IMR-90 (cell line): ENCODE measurements at regions not wholly inside any gene's neighbourhood (a gene's known extent, or its start where the extent isn't known, plus 50 kb on each side); places are given as distances from the start of the nearest gene placed in this dataset.

ENCODE experiments used
- ATAC-seq: fragments of 200-7000 bp; cut with Tn5 transposase; 2 replicates; pipeline ENCODE4 v1.9.1; 2020; ENCODE audit warnings: low read depth, mild to moderate bottlenecking, moderate library complexity
- BruUV-seq: library from RNA; stranded (reverse); fragments of 400-500 nt; replicated peaks from 2 replicates; lab custom pipeline; 2021; lab: Mats Ljungman, UMichigan
- CTCF ChIA-PET: fragments of 300-600 bp; formaldehyde crosslinking; extraction: SDS; loops from one replicate; lab custom pipeline; 2021; ENCODE audit warnings: antibody characterized with exemption; lab: Yijun Ruan, JAX
- POLR2A ChIA-PET: fragments of 300-600 bp; sonication (Branson Sonifier 250); formaldehyde crosslinking; loops from one replicate; lab custom pipeline; 2022; ENCODE audit warnings: antibody characterized with exemption; ENCODE audit not compliant: unreplicated experiment; lab: Charles Lee
- DNase-seq: peaks from one replicate; pipeline ENCODE4 v3.0.0; 2013
- H2AFZ ChIP-seq: replicated peaks from 2 replicates; pipeline ENCODE3; 2013; ENCODE audit warnings: low read length, mild to moderate bottlenecking; ENCODE audit not compliant: poor library complexity
- H2AK5ac ChIP-seq: 2 replicates; pipeline ENCODE4 v1.6.1; 2013; ENCODE audit warnings: low read depth, low read length, inconsistent platforms
- H2AK9ac ChIP-seq: replicated peaks from 2 replicates; pipeline ENCODE3; 2013; ENCODE audit warnings: mild to moderate bottlenecking, low read depth, low read length, moderate library complexity; ENCODE audit not compliant: poor library complexity
- H2BK120ac ChIP-seq: 2 replicates; pipeline ENCODE4 v1.6.1; 2013; ENCODE audit warnings: low read depth, low read length, inconsistent platforms
- H2BK15ac ChIP-seq: 3 replicates; pipeline ENCODE4 v1.6.1; 2013; ENCODE audit warnings: low read depth, low read length, inconsistent platforms
- H2BK20ac ChIP-seq: 2 replicates; pipeline ENCODE4 v1.6.1; 2013; ENCODE audit warnings: low read depth, mild to moderate bottlenecking, inconsistent platforms, low read length, moderate library complexity
- H2BK5ac ChIP-seq: 2 replicates; pipeline ENCODE4 v1.6.1; 2013; ENCODE audit warnings: mild to moderate bottlenecking, low read depth, low read length, inconsistent platforms; ENCODE audit not compliant: poor library complexity, severe bottlenecking
- H3K14ac ChIP-seq: replicated peaks from 2 replicates; pipeline ENCODE4 v1.6.1; 2013; ENCODE audit warnings: low read depth, low read length, inconsistent platforms
- H3K18ac ChIP-seq: 2 replicates; pipeline ENCODE4 v1.6.1; 2013; ENCODE audit warnings: low read depth, low read length, control low read depth
- H3K23ac ChIP-seq: 2 replicates; pipeline ENCODE4 v1.6.1; 2013; ENCODE audit warnings: low read depth, low read length, inconsistent platforms
- H3K27ac ChIP-seq: 2 replicates; pipeline ENCODE4 v1.5.1; 2013; ENCODE audit warnings: mild to moderate bottlenecking, control low read depth, low read length; ENCODE audit not compliant: insufficient read depth
- H3K27me3 ChIP-seq: 2 replicates; pipeline ENCODE4 v1.6.1; 2013; ENCODE audit warnings: low read length; ENCODE audit not compliant: control insufficient read depth, insufficient read depth
- H3K36me3 ChIP-seq: 2 replicates; pipeline ENCODE4 v1.6.1; 2013; ENCODE audit warnings: low read length, mixed read lengths; ENCODE audit not compliant: control insufficient read depth, insufficient read depth
- H3K4ac ChIP-seq: 2 replicates; pipeline ENCODE4 v1.6.1; 2013; ENCODE audit warnings: low read depth, low read length, inconsistent platforms
- H3K4me1 ChIP-seq: 2 replicates; pipeline ENCODE4 v1.6.1; 2013; ENCODE audit warnings: low read length, mixed read lengths; ENCODE audit not compliant: control insufficient read depth, insufficient read depth
- H3K4me2 ChIP-seq: 2 replicates; pipeline ENCODE4 v1.6.1; 2013; ENCODE audit warnings: low read depth, mild to moderate bottlenecking, control low read depth, low read length, moderate library complexity
- H3K4me3 ChIP-seq: 2 replicates; pipeline ENCODE4 v1.5.1; 2013; ENCODE audit warnings: low read depth, mild to moderate bottlenecking, control low read depth, low read length, moderate library complexity; ENCODE audit not compliant: insufficient read depth
- H3K56ac ChIP-seq: 2 replicates; pipeline ENCODE4 v1.6.1; 2013; ENCODE audit warnings: low read length, inconsistent platforms; ENCODE audit not compliant: insufficient read depth; ENCODE audit errors: extremely low read depth
- H3K79me1 ChIP-seq, 2 experiments: 2 replicates each; pipeline ENCODE4 v1.6.1; 2013; ENCODE audit warnings: low read length in 2 of 2, inconsistent platforms in 1 of 2, low read depth in 1 of 2
- H3K9ac ChIP-seq: 2 replicates; pipeline ENCODE4 v1.6.1; 2013; ENCODE audit warnings: low read depth, low read length, control low read depth
- H3K9me1 ChIP-seq: 2 replicates; pipeline ENCODE4 v1.6.1; 2013; ENCODE audit warnings: low read length, inconsistent platforms; ENCODE audit not compliant: insufficient read depth
- H3K9me3 ChIP-seq: 2 replicates; pipeline ENCODE4 v1.6.1; 2013; ENCODE audit warnings: low read length; ENCODE audit not compliant: control insufficient read depth, insufficient read depth
- H4K20me1 ChIP-seq: 2 replicates; pipeline ENCODE4 v1.6.1; 2013; ENCODE audit warnings: low read length, inconsistent platforms; ENCODE audit not compliant: insufficient read depth
- H4K5ac ChIP-seq: 2 replicates; pipeline ENCODE4 v1.6.1; 2013; ENCODE audit warnings: mild to moderate bottlenecking, low read depth, low read length, control low read depth
- H4K8ac ChIP-seq, 2 experiments: 2 replicates each; pipeline ENCODE4 v1.6.1; 2013; ENCODE audit warnings: low read depth in 2 of 2, low read length in 2 of 2, control low read depth in 1 of 2, inconsistent platforms in 1 of 2
- H4K91ac ChIP-seq: 2 replicates; pipeline ENCODE4 v1.6.1; 2013; ENCODE audit warnings: low read depth, low read length, inconsistent platforms; ENCODE audit not compliant: insufficient read depth
- BHLHE40 ChIP-seq: fragments of 150-350 bp; IDR thresholded peaks from 2 replicates; pipeline ENCODE4 v1.6.1; 2016; ENCODE audit warnings: mild to moderate bottlenecking, low read depth, low read length
- CEBPB ChIP-seq: IDR thresholded peaks from 2 replicates; pipeline ENCODE4 v1.6.1; 2012; ENCODE audit warnings: low read depth, low read length, improper control_type of control experiment
- CHD1 ChIP-seq: IDR thresholded peaks from 2 replicates; pipeline ENCODE4 v1.6.1; 2012; ENCODE audit warnings: low read depth, low read length, improper control_type of control experiment
- FOS ChIP-seq: fragments of 150-350 bp; IDR thresholded peaks from 2 replicates; pipeline ENCODE4 v1.6.1; 2016; ENCODE audit warnings: low read depth, low read length
- MAFK ChIP-seq: IDR thresholded peaks from 2 replicates; pipeline ENCODE4 v1.6.1; 2012; ENCODE audit warnings: low read depth, low read length, improper control_type of control experiment
- MAZ ChIP-seq: IDR thresholded peaks from 2 replicates; pipeline ENCODE4 v1.6.1; 2012; ENCODE audit warnings: low read depth, mild to moderate bottlenecking, low read length, improper control_type of control experiment, moderate library complexity, borderline replicate concordance
- MXI1 ChIP-seq: IDR thresholded peaks from 2 replicates; pipeline ENCODE4 v1.6.1; 2012; ENCODE audit warnings: low read depth, mild to moderate bottlenecking, low read length, moderate library complexity, borderline replicate concordance
- NFE2L2 ChIP-seq: fragments of 150-350 bp; IDR thresholded peaks from 2 replicates; pipeline ENCODE4 v1.6.1; 2016; ENCODE audit warnings: low read depth, mild to moderate bottlenecking, low read length
- POLR2A ChIP-seq: IDR thresholded peaks from 2 replicates; pipeline ENCODE4 v1.6.1; 2012; ENCODE audit warnings: mild to moderate bottlenecking, low read depth, low read length
- RAD21 ChIP-seq: IDR thresholded peaks from 2 replicates; pipeline ENCODE4 v1.6.1; 2012; ENCODE audit warnings: low read length, improper control_type of control experiment
- RCOR1 ChIP-seq: IDR thresholded peaks from 2 replicates; pipeline ENCODE4 v1.6.1; 2012; ENCODE audit warnings: mild to moderate bottlenecking, low read length, improper control_type of control experiment; ENCODE audit not compliant: insufficient replicate concordance
- RFX5 ChIP-seq: IDR thresholded peaks from 2 replicates; pipeline ENCODE4 v1.8.0; 2012; ENCODE audit warnings: low read depth, mild to moderate bottlenecking, low read length, moderate library complexity
- SMC3 ChIP-seq: fragments of 150-350 bp; IDR thresholded peaks from 2 replicates; pipeline ENCODE4 v1.6.1; 2016; ENCODE audit warnings: low read depth, mild to moderate bottlenecking, antibody characterized with exemption, low read length, moderate library complexity
- WGBS, 2 experiments: methylation state at CpG; one replicate each; pipeline versions ENCODE4 v1.1.5 to v1.1.7; 2013; ENCODE audit warnings: missing lambda C conversion rate in 2 of 2; ENCODE audit not compliant: insufficient read length in 1 of 2; ENCODE audit errors: extremely low coverage in 2 of 2; 5-methylcytosine and 5-hydroxymethylcytosine counted together
- dilution Hi-C: fragments of 300-500 bp; cut with HindIII; formaldehyde crosslinking; loops from one replicate; pipeline ENCODE4 v1.14.3; 2018; ENCODE audit warnings: low sequenced_read_pairs; ENCODE audit not compliant: unreplicated experiment
- in situ Hi-C: fragments of 300-500 bp; cut with MboI; formaldehyde crosslinking; loops from 3 replicates; pipeline ENCODE4 v1.14.3; 2019; ENCODE audit warnings: low sequenced_read_pairs, inconsistent platforms, mixed read lengths
- intact Hi-C: fragments of 100-400 bp; cut with micrococcal nuclease; formaldehyde crosslinking; loops from 2 replicates; pipeline ENCODE4 v1.10.0; 2022
- TF ChIP-seq, protein P1 (sequence below): fragments of 150-350 bp; IDR thresholded peaks from 2 replicates; pipeline ENCODE4 v1.6.1; 2017; ENCODE audit warnings: mild to moderate bottlenecking, antibody characterized with exemption, low read length, low read depth
- TF ChIP-seq, protein P2 (sequence below): fragments of 150-350 bp; IDR thresholded peaks from 2 replicates; pipeline ENCODE4 v1.6.1; 2016; ENCODE audit warnings: low read depth, mild to moderate bottlenecking, low read length, moderate library complexity, borderline replicate concordance
- TF ChIP-seq, protein P3 (sequence below): conservative IDR thresholded peaks from 2 replicates; pipeline ENCODE4 v1.5.1; 2012; ENCODE audit warnings: mild to moderate bottlenecking, low read depth, low read length, improper control_type of control experiment

- Histone ChIP-seq H3K4me1 (no peaks in the 10 kb centered on the region), H4K20me1 (no peaks in the 10 kb centered on the region), H2BK120ac (no peak overlapping the region), H3K18ac (no peak overlapping the region), H3K9me1 (no peaks in the 10 kb centered on the region), H3K79me1 (no peaks in the 10 kb centered on the region), H3K9me3 (peaks cover 4% of the 10 kb centered on the region; the same call in 1 of the 2 replicates), H2AK5ac (no peak overlapping the region), H3K9ac (no peak overlapping the region), H4K91ac (no peak overlapping the region), H3K27ac (no peak overlapping the region), H4K8ac (no peak overlapping the region), H2AFZ (no peak overlapping the region), H2BK15ac (no peak overlapping the region), H4K5ac (no peak overlapping the region), H3K14ac (no peak overlapping the region), H3K36me3 (no peaks in the 10 kb centered on the region), H3K56ac (no peak overlapping the region), H3K4ac (no peak overlapping the region), H3K23ac (no peak overlapping the region), H2AK9ac (no peak overlapping the region), H3K27me3 (no peaks in the 10 kb centered on the region), H2BK20ac (no peak overlapping the region), H3K4me3 (no peak overlapping the region), H2BK5ac (no peak overlapping the region), H3K4me2 (no peak overlapping the region)
- ATAC-seq (no peak), DNase-seq (no peak)
- ChIA-PET POLR2A (no interaction called here), CTCF (no interaction called here)
- BruUV-seq = no TSS peak
- in situ Hi-C loops = no loop called here
- intact Hi-C loops = no loop called here
- TF ChIP-seq, protein P1, sequence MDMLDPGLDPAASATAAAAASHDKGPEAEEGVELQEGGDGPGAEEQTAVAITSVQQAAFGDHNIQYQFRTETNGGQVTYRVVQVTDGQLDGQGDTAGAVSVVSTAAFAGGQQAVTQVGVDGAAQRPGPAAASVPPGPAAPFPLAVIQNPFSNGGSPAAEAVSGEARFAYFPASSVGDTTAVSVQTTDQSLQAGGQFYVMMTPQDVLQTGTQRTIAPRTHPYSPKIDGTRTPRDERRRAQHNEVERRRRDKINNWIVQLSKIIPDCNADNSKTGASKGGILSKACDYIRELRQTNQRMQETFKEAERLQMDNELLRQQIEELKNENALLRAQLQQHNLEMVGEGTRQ = no peak
- TF ChIP-seq CEBPB (no peak), MAZ (no peak), RCOR1 (no peak), NFE2L2 (no peak), BHLHE40 (no peak), SMC3 (no peak), MAFK (no peak), RAD21 (no peak), MXI1 (no peak), POLR2A (no peak), RFX5 (no peak), CHD1 (no peak), FOS (no peak)
- TF ChIP-seq, protein P2, sequence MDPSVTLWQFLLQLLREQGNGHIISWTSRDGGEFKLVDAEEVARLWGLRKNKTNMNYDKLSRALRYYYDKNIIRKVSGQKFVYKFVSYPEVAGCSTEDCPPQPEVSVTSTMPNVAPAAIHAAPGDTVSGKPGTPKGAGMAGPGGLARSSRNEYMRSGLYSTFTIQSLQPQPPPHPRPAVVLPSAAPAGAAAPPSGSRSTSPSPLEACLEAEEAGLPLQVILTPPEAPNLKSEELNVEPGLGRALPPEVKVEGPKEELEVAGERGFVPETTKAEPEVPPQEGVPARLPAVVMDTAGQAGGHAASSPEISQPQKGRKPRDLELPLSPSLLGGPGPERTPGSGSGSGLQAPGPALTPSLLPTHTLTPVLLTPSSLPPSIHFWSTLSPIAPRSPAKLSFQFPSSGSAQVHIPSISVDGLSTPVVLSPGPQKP = no peak
- TF ChIP-seq, protein P3, sequence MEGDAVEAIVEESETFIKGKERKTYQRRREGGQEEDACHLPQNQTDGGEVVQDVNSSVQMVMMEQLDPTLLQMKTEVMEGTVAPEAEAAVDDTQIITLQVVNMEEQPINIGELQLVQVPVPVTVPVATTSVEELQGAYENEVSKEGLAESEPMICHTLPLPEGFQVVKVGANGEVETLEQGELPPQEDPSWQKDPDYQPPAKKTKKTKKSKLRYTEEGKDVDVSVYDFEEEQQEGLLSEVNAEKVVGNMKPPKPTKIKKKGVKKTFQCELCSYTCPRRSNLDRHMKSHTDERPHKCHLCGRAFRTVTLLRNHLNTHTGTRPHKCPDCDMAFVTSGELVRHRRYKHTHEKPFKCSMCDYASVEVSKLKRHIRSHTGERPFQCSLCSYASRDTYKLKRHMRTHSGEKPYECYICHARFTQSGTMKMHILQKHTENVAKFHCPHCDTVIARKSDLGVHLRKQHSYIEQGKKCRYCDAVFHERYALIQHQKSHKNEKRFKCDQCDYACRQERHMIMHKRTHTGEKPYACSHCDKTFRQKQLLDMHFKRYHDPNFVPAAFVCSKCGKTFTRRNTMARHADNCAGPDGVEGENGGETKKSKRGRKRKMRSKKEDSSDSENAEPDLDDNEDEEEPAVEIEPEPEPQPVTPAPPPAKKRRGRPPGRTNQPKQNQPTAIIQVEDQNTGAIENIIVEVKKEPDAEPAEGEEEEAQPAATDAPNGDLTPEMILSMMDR = no peak
- dilution Hi-C loops = no loop called here
- no CpG with 5 or more reads among the region's 8 CpGs for WGBS, 2 experiments
These were observed 810.1 kb upstream of the POU3F3 start for GRCh38 chr2:104043864-104044263.
